ENCODE measurements at regions not wholly inside any gene's neighbourhood (a gene's known extent, or its start where the extent isn't known, plus 50 kb on each side); places are given as distances from the start of the nearest gene placed in this dataset.

DNA sequence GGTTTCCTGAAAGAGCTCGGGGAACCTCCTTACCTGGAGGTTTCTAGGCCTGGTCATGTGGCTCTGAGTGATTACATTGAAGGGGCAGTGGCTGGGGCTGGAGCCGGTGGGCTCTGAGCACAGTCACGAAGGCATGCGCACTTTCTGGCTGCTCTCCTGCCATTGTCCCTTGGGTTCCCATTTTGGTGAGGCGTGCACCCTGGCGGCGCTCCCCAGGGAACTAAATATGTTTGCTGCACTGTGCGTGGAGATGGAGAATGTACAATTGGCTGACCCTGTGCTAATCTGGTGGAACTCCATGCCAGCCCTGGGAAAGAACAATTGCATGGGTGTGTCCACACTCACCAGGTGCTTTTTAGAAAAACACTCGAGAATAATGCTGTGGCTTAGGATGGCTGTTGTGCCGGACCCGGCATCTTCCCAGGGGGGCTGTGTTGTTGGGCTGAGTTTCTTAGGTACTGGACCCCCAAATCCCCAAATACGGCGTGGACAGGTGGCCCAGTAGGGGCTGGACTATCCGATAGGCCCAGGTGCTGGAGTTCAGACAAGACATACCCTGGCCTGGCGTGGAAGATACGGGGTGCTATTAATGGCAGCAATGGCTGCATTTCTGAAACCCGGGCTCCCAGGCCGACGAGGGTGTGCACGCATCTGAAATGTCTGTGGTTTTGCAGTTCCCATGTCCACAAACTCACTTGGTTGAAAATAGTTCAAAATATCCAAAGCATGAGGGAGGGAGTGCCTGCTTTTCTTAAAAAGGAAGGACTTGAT is 230.5 kb downstream of the SEC14L1 start:
- Mint-ChIP-seq H3K9me3 (no peaks in the 10 kb centered on the region), H3K4me1 (ENCODE audit: low read depth in 2 of 2) (peaks cover 22 to 36% of the 10 kb centered on the region in 2 donors), H3K27me3 (peaks cover 0 to 2% of the 10 kb centered on the region in 2 donors), H3K36me3 (no peaks in the 10 kb centered on the region), H3K4me3 (peak overlapping the region; percentile 59), H3K27ac (peak overlapping the region; percentile 59 to 80)
- ATAC-seq, result no peak
- no peak for DNase-seq (ENCODE audit: low spot score)

DNA sequence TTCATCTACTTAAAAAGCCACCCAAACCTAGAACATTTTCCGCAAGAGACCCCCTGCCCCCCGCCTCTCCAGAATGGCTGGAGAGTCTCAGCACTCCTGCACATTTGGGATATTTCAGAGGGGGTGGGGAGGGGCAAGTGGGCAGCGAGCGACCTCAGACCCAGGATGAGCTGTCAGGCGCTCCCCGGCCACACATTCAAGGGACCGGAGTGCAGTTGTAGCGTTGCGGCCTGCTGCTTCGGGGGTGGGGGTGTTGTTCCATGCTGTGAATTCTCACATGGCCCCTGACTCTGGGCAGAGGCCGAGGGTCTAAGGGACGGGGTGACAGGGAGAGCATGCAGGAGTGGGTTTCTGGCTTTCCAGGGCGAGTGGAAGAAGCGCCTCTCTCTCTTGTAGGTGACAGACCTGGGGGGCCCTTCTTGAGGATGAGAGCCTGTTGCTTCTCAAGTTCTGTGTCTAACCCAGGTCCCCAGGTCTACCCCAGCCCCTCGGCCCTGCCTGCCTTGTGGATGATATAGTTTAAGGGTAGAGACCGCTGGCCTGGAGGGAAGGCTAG is 231.2 kb downstream of the SEC14L1 start:
- peak overlapping the region; percentile 59 to 80 for H3K27ac Mint-ChIP-seq
- peaks cover 0 to 2% of the 10 kb centered on the region in 2 donors for H3K27me3 Mint-ChIP-seq
- peak overlapping the region; percentile 59 for H3K4me3 Mint-ChIP-seq
- ATAC-seq (no peak), DNase-seq (ENCODE audit: low spot score) (no peak)
- no peaks in the 10 kb centered on the region for H3K36me3 Mint-ChIP-seq
- peaks cover 29 to 38% of the 10 kb centered on the region in 2 donors for H3K4me1 Mint-ChIP-seq (ENCODE audit: low read depth in 2 of 2)
- no peaks in the 10 kb centered on the region for H3K9me3 Mint-ChIP-seq

DNA sequence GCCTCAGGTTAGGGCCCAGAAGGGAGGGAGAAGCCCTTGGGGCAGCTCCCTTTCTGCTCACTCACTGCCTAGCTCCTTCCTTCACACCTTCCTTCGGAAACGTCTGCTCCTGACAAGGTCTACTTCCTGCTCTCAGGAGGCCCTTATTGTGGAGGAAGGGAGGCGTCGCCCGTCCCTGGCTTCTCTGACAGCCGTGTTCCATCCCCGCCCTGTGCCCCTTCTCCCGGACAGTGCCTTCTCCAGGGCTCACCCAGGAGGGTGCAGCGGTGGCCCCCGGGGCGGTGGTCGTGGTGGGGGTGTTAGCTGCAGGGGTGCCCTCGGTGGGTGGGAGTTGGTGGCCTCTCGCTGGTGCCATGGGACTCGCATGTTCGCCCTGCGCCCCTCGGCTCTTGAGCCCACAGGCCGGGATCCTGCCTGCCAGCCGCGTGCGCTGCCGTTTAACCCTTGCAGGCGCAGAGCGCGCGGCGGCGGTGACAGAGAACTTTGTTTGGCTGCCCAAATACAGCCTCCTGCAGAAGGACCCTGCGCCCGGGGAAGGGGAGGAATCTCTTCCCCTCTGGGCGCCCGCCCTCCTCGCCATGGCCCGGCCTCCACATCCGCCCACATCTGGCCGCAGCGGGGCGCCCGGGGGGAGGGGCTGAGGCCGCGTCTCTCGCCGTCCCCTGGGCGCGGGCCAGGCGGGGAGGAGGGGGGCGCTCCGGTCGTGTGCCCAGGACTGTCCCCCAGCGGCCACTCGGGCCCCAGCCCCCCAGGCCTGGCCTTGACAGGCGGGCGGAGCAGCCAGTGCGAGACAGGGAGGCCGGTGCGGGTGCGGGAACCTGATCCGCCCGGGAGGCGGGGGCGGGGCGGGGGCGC is 231.9 kb downstream of the SEC14L1 start:
- peak overlapping the region; percentile 59 for H3K4me3 Mint-ChIP-seq
- H3K4me1 Mint-ChIP-seq (ENCODE audit: low read depth in 2 of 2), result peaks cover 32 to 42% of the 10 kb centered on the region in 2 donors
- H3K36me3 Mint-ChIP-seq, result no peaks in the 10 kb centered on the region

DNA sequence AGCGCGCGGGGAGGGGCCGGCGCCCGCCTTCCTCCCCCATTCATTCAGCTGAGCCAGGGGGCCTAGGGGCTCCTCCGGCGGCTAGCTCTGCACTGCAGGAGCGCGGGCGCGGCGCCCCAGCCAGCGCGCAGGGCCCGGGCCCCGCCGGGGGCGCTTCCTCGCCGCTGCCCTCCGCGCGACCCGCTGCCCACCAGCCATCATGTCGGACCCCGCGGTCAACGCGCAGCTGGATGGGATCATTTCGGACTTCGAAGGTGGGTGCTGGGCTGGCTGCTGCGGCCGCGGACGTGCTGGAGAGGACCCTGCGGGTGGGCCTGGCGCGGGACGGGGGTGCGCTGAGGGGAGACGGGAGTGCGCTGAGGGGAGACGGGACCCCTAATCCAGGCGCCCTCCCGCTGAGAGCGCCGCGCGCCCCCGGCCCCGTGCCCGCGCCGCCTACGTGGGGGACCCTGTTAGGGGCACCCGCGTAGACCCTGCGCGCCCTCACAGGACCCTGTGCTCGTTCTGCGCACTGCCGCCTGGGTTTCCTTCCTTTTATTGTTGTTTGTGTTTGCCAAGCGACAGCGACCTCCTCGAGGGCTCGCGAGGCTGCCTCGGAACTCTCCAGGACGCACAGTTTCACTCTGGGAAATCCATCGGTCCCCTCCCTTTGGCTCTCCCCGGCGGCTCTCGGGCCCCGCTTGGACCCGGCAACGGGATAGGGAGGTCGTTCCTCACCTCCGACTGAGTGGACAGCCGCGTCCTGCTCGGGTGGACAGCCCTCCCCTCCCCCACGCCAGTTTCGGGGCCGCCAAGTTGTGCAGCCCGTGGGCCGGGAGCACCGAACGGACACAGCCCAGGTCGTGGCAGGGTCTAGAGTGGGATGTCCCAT is 232.8 kb downstream of the SEC14L1 start:
- Mint-ChIP-seq H3K4me3 (peak overlapping the region; percentile 85), H3K4me1 (ENCODE audit: low read depth in 2 of 2) (peaks cover 32 to 46% of the 10 kb centered on the region in 2 donors), H3K27ac (peak overlapping the region; percentile 57 to 82), H3K9me3 (no peaks in the 10 kb centered on the region), H3K27me3 (no peaks in the 10 kb centered on the region), H3K36me3 (no peaks in the 10 kb centered on the region)
- peak; percentile 0 to 10 for ATAC-seq
- DNase-seq (ENCODE audit: low spot score), result no peak

More for the DNA sequence above, 231.9 kb downstream of the SEC14L1 start:
- Mint-ChIP-seq H3K27me3 (peaks cover 0 to 2% of the 10 kb centered on the region in 2 donors), H3K9me3 (no peaks in the 10 kb centered on the region), H3K27ac (peak overlapping the region; percentile 59 to 80)
- DNase-seq (ENCODE audit: low spot score), result peak; percentile 85
- ATAC-seq, result peak; percentile 80 to 84

DNA sequence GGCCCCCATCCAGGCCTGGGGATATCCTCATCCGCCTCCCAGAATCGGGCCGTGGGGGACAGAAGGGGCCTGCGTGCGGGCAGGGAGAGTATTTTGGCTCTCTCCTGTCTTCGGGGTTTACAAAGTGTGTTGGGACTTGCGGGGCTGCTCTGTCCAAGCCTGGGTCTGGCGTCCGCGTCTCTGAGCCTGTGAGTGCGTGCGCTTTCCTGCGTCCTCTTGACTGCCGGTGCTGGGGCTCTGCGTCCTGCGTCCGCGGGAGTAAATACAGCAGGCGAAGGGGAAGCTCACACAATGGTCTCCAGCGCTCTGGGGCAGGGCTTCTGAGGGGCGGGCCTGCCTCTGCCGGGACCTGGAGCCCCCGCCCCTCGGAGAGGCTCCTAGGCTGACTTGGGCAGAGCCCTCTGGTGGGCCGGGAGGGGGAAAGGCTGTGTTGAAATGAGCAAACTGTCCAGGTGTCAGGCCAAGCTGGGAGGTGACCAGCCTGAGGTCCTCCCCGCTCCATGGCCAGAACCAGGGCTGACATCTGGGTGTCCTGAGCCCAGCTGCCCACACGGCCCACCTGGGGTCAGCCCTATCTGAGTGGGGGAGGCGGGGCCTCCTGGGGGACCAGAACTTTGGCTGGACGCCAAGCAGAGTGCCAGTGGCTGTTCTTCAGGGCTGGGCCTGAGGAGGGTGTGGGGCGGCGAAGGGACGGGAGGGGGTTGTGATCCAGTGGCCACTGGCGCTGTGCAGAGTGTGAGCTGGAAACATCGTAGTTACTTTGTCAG is 233.6 kb downstream of the SEC14L1 start:
- peak; percentile 52 to 72 for ATAC-seq
- no peaks in the 10 kb centered on the region for H3K27me3 Mint-ChIP-seq
- peak; percentile 75 for DNase-seq (ENCODE audit: low spot score)
- peak overlapping the region; percentile 57 to 82 for H3K27ac Mint-ChIP-seq
- no peaks in the 10 kb centered on the region for H3K36me3 Mint-ChIP-seq
- H3K4me3 Mint-ChIP-seq, result peak overlapping the region; percentile 85
- no peaks in the 10 kb centered on the region for H3K9me3 Mint-ChIP-seq
- H3K4me1 Mint-ChIP-seq (ENCODE audit: low read depth in 2 of 2), result peaks cover 32 to 44% of the 10 kb centered on the region in 2 donors

DNA sequence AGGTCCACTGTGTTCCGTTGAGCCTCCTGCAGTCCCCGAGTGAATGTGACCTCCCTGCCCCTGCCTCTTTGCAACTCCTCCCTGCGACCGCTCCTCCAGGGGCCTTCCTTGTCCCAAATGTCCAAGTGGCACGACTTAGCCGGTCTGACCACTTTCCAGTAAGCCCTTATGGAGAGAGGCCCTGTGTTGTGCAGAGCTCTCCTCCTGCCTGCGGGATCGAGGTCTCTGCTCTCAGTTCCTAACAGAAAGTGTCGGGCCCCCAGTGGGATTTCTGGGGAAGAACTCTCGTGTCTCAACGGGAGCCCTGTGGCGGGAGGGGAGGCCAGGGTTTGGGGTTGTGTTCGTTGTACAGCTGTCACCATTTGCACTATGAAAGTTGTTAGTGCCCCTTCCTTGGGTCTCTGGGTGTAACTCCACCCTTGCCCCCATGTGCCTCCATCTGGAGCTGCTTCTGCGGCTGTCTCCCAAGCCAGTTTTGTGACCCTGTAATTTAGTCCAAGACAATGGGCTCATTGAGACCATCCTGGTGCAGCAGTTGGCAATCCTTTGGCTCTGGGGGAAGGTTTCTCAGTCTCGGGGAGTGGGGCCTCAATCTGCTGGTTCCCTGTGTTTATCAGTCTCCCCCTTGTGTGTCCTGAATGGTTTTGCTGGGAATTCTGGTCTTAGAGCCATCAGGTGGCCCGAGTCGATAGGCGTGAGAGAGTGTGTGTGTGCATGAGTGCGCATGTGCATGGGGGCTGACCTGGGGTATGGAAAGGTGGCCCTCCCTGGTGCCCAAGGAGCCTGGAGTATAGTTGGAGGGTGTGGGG is 234.5 kb downstream of the SEC14L1 start:
- peak overlapping the region; percentile 46 to 61 for H3K27ac Mint-ChIP-seq
- H3K27me3 Mint-ChIP-seq, result no peaks in the 10 kb centered on the region
- peaks cover 32 to 44% of the 10 kb centered on the region in 2 donors for H3K4me1 Mint-ChIP-seq (ENCODE audit: low read depth in 2 of 2)
- DNase-seq (ENCODE audit: low spot score), result no peak
- H3K36me3 Mint-ChIP-seq, result no peaks in the 10 kb centered on the region
- no peaks in the 10 kb centered on the region for H3K9me3 Mint-ChIP-seq
- H3K4me3 Mint-ChIP-seq, result peak overlapping the region; percentile 85
- ATAC-seq, result no peak

DNA sequence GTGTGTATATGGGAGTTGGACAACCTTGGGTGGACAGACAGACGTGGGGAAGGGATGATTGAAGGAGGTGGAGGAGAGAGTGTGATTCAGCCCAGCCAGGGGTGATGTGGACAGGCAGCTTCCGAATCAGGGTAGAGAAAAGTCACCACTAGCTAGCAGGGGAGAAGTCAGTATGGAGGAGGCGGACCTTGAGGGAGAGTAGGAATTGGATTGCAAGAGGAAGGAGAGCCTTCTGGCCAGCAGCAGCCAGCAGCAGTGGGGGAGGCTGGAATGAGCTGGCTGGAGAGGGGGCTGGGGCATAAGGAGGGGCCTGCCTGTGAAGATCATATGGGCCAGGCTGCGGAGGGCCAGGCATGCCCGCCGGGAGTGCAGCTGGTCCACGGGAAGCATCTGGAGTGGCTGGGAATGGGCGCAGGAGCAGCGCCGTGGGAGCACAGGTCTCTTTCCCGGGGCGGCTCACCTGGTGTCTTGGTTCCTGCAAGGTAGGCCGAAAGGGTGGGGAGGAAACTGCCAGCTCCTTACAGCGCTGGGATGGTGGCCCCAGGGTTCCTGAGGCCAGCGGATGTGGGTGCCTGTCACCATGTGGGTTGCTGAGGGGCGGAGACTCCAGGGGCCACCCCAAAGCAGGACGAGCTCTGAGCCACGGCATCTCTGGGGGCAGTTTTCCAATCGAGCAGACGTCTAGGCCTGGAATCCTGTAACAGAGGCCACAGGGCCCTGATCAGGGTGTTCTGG is 235.3 kb downstream of the SEC14L1 start:
- H3K27me3 Mint-ChIP-seq, result no peaks in the 10 kb centered on the region
- H3K36me3 Mint-ChIP-seq, result no peaks in the 10 kb centered on the region
- DNase-seq (ENCODE audit: low spot score) (peak; percentile 85), ATAC-seq (peak; percentile 77)
- peak overlapping the region; percentile 46 to 61 for H3K27ac Mint-ChIP-seq
- no peaks in the 10 kb centered on the region for H3K9me3 Mint-ChIP-seq
- peak overlapping the region; percentile 85 for H3K4me3 Mint-ChIP-seq
- H3K4me1 Mint-ChIP-seq (ENCODE audit: low read depth in 2 of 2), result peaks cover 32 to 44% of the 10 kb centered on the region in 2 donors

DNA sequence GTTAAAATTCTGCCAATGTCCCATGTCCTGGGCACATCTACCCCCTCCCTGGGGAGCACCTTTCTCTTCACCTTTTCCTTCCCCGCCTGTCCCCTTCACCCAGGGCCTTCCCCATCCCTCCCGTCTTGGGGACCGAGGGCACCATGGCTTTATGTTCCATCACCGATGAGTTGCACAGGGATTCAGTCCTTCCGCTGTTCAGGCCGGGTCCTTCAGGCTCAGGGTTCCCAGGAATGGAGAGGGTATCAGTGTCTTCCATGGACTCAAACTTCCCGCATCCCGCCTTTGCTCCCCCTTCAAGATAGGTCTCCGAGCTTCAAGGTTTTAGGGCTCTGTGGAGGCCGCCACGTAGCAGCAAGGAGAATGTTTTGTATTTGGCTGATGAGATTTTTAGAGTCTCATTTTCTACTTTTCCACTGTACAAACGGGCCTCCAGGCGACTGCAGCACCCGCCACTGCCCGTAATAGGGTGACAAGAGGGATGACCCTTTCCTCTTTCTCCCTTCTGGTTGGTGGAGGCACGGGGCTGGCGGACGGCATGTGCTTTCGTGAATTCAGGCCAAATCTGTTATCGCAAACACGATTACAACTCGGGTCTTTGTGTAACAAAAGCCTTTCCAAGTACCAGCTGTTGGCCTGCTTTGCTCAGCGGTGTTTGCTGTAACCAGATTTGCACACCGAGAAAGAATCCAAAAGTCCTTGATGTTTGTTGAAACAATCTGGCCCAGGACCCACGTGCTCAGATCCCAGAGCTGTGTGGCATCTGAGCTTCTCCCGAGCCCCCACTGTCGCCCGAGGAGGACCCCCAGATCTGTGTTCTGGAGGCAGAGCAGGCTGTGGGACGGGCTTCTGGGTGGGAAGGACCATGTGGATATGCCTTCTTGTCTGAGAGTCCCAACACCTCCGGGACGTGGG is 236.3 kb downstream of the SEC14L1 start:
- Mint-ChIP-seq H3K27me3 (no peaks in the 10 kb centered on the region), H3K4me3 (peak overlapping the region; percentile 85), H3K9me3 (no peaks in the 10 kb centered on the region), H3K27ac (peak overlapping the region; percentile 46 to 61), H3K36me3 (no peaks in the 10 kb centered on the region), H3K4me1 (ENCODE audit: low read depth in 2 of 2) (peaks cover 37 to 47% of the 10 kb centered on the region in 2 donors)
- DNase-seq (ENCODE audit: low spot score) (no peak), ATAC-seq (no peak)

DNA sequence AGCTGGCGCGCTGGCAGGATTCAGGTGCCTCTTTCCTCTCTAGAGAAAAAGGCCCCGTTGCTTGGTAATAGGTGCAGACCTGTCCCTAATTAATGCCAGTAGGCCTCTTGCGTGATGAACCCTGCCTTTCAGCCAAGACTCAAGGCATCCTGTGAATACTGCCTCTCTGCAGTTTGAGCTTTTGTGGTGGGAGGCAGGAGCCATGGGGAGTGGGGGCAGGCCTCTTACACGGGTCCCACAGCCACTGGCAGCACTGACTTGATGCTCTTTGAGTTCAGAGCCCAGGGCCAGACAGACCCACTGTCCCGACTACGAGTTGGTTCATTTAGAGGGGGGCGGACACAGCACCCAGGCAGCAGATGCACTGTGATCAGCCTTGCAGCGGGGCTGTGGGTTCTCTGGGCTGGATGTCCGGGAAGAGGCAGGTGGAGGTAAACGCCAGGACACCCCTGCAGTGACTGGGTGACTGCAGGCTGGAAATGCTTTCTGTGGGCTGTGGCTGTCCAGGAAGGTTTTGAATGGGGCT is 237.0 kb downstream of the SEC14L1 start:
- Mint-ChIP-seq H3K27me3 (no peaks in the 10 kb centered on the region), H3K9me3 (no peaks in the 10 kb centered on the region), H3K4me3 (no peak overlapping the region), H3K27ac (no peak overlapping the region), H3K4me1 (ENCODE audit: low read depth in 2 of 2) (peaks cover 37 to 48% of the 10 kb centered on the region in 2 donors), H3K36me3 (no peaks in the 10 kb centered on the region)
- DNase-seq (ENCODE audit: low spot score) (no peak), ATAC-seq (no peak)

DNA sequence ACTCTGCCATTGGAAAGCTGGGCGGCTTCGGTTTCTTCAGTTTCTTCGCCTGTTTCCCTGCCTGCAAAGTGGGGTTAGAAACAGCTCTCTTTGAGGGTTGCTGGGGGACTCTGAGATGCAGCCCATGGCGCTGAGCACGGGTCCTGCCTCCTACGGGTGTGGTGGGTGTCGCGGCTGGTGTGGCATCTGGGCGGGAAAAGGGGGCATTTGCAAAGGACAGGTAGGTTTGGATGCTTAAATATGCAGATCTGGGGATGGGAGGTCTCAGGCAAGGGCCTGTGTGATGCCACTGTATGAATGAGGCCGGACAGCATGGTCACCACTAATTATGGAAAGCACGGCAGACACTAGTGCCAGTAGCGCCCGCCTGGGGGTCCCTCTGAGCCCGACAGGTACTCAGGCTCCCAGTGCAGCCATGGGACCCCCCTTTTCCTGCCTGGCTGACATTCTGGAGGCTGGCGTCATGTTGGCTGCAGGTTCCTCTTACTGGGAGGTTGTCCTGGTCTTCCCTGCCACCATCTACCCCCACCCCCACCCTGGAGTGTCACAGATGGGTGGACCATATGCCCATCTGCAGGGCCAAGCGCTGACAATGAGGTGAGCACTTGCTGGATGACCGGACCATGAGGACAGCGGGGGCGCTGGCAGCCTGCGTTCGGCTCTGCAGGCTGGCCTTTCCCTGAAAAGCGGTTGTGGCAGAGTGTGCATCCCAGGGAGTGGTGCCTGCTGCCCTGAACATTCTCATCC is 237.7 kb downstream of the SEC14L1 start:
- ATAC-seq (no peak), DNase-seq (ENCODE audit: low spot score) (no peak)
- Mint-ChIP-seq H3K4me1 (ENCODE audit: low read depth in 2 of 2) (peaks cover 44 to 55% of the 10 kb centered on the region in 2 donors), H3K27me3 (no peaks in the 10 kb centered on the region), H3K36me3 (no peaks in the 10 kb centered on the region), H3K4me3 (no peak overlapping the region), H3K9me3 (no peaks in the 10 kb centered on the region), H3K27ac (no peak overlapping the region)
